ENCODE measurements at regions not wholly inside any gene's neighbourhood (a gene's known extent, or its start where the extent isn't known, plus 50 kb on each side); places are given as distances from the start of the nearest gene placed in this dataset.

DNA sequence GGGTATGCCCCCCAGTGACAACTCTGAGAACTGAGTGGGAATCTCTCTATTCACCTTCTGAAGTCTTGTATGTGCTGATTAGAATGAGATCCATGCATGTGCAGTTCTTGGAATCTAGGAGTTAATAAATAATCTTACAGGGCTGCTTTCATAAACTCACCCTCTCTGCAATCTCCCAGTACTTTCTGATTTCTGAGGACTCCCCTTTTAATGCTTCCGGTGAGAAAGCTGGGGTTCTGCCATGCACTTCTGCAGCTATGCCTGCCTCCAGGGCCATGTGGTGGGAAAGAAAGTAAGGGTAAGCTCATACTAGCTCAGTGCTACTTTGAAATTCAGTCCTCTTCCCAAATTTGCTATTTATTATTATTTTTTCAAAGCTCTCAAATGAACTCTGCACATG is 432.9 kb downstream of the MTX2 start:
- WGBS (ENCODE audit: insufficient coverage) = no CpG with 5 or more reads among the region's 1 CpG
- no peaks in the 10 kb centered on the region for H3K9me3 ChIP-seq (ENCODE audit: control insufficient read depth, insufficient read depth, low read length)
- no peaks in the 10 kb centered on the region for H3K36me3 ChIP-seq (ENCODE audit: control insufficient read depth, insufficient read depth, low read length)
- H3K4me1 ChIP-seq (ENCODE audit: control insufficient read depth, insufficient read depth, low read length) = no peaks in the 10 kb centered on the region
- no peaks in the 10 kb centered on the region for H3K27me3 ChIP-seq (ENCODE audit: control insufficient read depth, insufficient read depth, low read length)
- no peak for DNase-seq (ENCODE audit: low read depth in 4 of 6, low spot score in 6 of 6)
- no peak overlapping the region for H3K27ac ChIP-seq (ENCODE audit: low read depth, low read length)
- no peak overlapping the region for H3K4me3 ChIP-seq (ENCODE audit: low read depth, low read length)

DNA sequence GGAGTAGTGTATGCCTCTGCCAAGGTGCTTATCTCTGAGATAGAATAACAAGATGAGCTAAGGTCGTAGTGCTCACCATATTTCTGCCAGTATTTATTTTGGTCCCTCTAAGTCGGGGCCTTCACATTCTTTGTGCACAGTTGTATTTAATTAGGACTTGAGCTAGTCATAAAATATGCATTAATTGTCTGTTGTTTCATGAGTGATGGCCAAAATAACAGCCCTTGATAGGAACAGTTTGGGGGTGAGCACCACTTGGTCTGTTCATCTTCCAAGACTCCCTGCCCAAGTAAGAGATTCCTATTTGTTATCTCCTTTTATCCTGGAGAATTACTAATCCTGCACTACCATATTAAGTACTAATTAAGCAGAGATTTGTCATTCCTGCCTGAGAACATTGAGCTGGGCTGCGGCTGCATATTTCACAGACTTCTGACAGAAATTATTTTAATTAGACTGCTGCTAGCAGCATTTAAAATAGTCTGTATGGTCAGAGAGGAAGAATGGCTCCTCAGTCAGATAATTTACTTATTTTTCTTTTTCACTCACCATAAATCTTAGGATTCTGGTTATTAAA is 435.1 kb downstream of the MTX2 start:
- Histone ChIP-seq H3K36me3 (ENCODE audit: control insufficient read depth, insufficient read depth, low read length) (no peaks in the 10 kb centered on the region), H3K9me3 (ENCODE audit: control insufficient read depth, insufficient read depth, low read length) (no peaks in the 10 kb centered on the region), H3K27me3 (ENCODE audit: control insufficient read depth, insufficient read depth, low read length) (no peaks in the 10 kb centered on the region), H3K4me1 (ENCODE audit: control insufficient read depth, insufficient read depth, low read length) (peaks cover 3% of the 10 kb centered on the region), H3K27ac (ENCODE audit: low read depth, low read length) (no peak overlapping the region), H3K4me3 (ENCODE audit: low read depth, low read length) (no peak overlapping the region)
- DNase-seq (ENCODE audit: low read depth in 4 of 6, low spot score in 6 of 6) = peak in 1 of 6 donors; percentile 58
- no CpG with 5 or more reads among the region's 3 CpGs for WGBS (ENCODE audit: insufficient coverage)

DNA sequence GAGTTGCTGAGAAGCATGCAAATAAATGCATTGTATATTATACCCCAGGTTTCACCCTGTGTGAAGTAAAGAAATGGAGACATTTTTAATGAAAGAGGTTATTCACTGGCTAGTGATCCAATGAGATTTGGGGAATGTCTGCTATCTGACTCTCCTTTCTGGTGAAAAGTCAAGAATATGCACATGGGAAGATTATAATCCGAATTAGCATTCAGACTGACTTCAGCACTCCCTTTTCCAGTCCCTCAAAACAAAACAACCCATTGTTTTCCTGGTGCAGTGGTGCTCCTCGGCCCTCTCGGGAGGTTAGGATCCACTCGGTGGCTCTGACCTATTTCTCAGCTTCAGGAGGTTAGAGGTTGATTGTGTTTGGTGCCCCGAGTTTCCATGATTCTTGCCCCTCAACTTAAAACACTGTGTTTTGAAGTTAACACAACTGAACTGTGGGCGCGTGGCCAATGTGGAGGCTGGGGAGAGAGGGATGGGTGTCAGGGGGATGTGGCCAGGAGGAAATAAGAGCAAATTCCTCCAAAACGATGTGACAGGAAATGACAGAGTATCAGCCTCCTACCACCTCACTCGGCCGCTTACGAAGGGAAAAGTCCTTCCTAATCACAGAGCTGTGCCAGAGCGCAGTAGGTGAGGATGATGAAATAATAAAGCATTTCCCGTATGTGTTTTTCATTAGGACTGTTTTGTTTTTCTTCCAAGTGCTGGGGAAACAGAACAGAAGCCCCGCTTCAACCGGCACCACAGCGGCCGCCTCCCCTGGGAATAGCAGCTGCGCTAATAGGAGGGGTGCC is 440.1 kb downstream of the MTX2 start:
- H3K4me1 ChIP-seq (ENCODE audit: control insufficient read depth, insufficient read depth, low read length) = peaks cover 9% of the 10 kb centered on the region
- no peak overlapping the region for H3K27ac ChIP-seq (ENCODE audit: low read depth, low read length)
- no peaks in the 10 kb centered on the region for H3K27me3 ChIP-seq (ENCODE audit: control insufficient read depth, insufficient read depth, low read length)
- H3K9me3 ChIP-seq (ENCODE audit: control insufficient read depth, insufficient read depth, low read length) = no peaks in the 10 kb centered on the region
- no peaks in the 10 kb centered on the region for H3K36me3 ChIP-seq (ENCODE audit: control insufficient read depth, insufficient read depth, low read length)
- no peak overlapping the region for H3K4me3 ChIP-seq (ENCODE audit: low read depth, low read length)
- peak in 1 of 6 donors; percentile 41 for DNase-seq (ENCODE audit: low read depth in 4 of 6, low spot score in 6 of 6)
- WGBS (ENCODE audit: insufficient coverage) = no CpG with 5 or more reads among the region's 18 CpGs

DNA sequence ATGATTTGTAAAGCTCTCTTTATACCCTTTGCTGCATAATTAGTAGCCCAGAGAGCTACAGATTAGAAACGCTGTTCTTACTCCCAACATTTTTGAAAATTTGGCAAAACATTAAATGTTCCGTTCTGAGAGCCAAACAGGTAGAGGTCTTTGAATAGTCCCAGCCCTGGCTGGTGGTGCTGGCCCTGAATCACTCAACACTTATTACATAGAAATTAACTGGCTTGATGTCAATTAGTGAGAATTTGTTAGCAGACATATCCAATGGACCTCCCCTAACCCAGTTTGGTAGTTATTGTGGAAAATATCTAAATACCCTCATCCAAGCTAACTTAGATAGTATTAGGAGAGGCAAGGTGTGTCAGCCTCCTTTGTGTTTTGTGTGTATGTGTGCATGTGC is 440.7 kb downstream of the MTX2 start:
- H3K4me3 ChIP-seq (ENCODE audit: low read depth, low read length) = no peak overlapping the region
- no peak overlapping the region for H3K27ac ChIP-seq (ENCODE audit: low read depth, low read length)
- H3K36me3 ChIP-seq (ENCODE audit: control insufficient read depth, insufficient read depth, low read length) = no peaks in the 10 kb centered on the region
- no peaks in the 10 kb centered on the region for H3K9me3 ChIP-seq (ENCODE audit: control insufficient read depth, insufficient read depth, low read length)
- WGBS (ENCODE audit: insufficient coverage) = no CpG with 5 or more reads among the region's 2 CpGs
- no peaks in the 10 kb centered on the region for H3K27me3 ChIP-seq (ENCODE audit: control insufficient read depth, insufficient read depth, low read length)
- no peak for DNase-seq (ENCODE audit: low read depth in 4 of 6, low spot score in 6 of 6)
- peaks cover 9% of the 10 kb centered on the region for H3K4me1 ChIP-seq (ENCODE audit: control insufficient read depth, insufficient read depth, low read length)

DNA sequence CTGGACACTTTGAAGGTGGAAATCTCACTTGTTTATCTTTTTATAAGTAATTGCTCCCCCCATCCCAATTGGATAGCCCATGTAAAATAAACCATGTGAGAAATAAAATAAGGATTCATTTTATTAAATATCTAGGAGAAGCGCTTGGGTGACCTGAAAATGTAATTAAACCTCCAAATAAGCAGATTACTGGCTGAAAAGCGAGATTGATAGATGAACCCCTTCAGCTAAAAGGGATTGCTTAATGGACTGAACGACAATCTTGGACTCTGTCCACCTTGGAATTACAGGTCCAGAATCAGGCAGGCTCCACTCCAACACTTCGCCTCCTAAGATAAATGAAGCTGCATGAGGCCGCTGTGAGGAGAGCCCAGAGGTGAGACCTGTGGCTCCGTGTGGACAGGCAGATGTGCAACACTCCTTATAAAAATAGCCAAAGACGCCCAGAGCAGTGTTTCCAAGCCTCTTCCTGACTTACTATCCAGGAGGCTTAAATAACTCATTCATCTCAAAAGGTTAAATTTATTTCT is 441.5 kb downstream of the MTX2 start:
- Histone ChIP-seq H3K4me3 (ENCODE audit: low read depth, low read length) (no peak overlapping the region), H3K36me3 (ENCODE audit: control insufficient read depth, insufficient read depth, low read length) (no peaks in the 10 kb centered on the region), H3K27ac (ENCODE audit: low read depth, low read length) (no peak overlapping the region), H3K27me3 (ENCODE audit: control insufficient read depth, insufficient read depth, low read length) (no peaks in the 10 kb centered on the region), H3K4me1 (ENCODE audit: control insufficient read depth, insufficient read depth, low read length) (peaks cover 9% of the 10 kb centered on the region), H3K9me3 (ENCODE audit: control insufficient read depth, insufficient read depth, low read length) (no peaks in the 10 kb centered on the region)
- 33% methylated on average over 6 of the region's 7 CpGs for WGBS (ENCODE audit: insufficient coverage)
- DNase-seq (ENCODE audit: low read depth in 4 of 6, low spot score in 6 of 6) = peak in 3 of 6 donors; percentile 26 to 72 (median 60)

DNA sequence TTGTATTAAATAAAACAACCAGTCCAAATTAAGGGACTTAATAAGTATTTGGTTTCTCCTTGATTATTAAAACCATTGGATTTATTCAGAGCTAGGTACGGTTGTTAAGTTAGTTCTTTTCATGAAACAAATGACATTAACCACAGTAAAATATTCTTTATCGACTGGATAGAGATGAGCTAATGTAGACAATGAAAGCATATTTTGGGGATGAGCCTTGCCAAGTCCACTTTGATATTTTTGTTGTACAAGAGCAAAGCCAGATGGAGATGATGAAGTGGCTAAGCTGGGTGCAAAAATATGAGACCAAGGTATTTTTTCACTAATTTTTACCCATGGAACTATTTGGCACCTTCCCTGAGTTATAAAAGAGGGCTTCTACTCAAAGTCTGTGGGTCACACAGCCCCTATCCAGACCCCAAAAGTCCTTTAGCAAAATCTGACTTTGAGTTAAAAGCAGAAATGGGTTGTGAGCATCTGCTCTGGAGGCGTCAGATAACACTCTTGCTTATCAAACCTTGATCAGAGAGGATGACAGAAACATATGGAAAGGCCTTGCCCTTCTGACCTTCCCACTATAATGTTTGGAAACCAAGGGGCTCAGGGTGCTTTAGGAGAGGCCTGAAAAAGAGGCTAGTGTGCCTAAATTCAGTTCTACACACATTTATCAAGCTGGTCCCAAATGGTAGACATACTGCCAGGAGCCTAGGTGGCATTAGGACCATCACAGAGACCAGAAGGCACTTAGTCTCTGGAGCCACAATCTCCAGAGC is 456.8 kb downstream of the MTX2 start:
- DNase-seq (ENCODE audit: low read depth in 4 of 6, low spot score in 6 of 6) = no peak
- H3K27ac ChIP-seq (ENCODE audit: low read depth, low read length) = no peak overlapping the region
- no peaks in the 10 kb centered on the region for H3K9me3 ChIP-seq (ENCODE audit: control insufficient read depth, insufficient read depth, low read length)
- H3K4me3 ChIP-seq (ENCODE audit: low read depth, low read length) = no peak overlapping the region
- no peaks in the 10 kb centered on the region for H3K27me3 ChIP-seq (ENCODE audit: control insufficient read depth, insufficient read depth, low read length)
- H3K4me1 ChIP-seq (ENCODE audit: control insufficient read depth, insufficient read depth, low read length) = no peaks in the 10 kb centered on the region
- 100% methylated on average over 2 of the region's 3 CpGs for WGBS (ENCODE audit: insufficient coverage)
- H3K36me3 ChIP-seq (ENCODE audit: control insufficient read depth, insufficient read depth, low read length) = no peaks in the 10 kb centered on the region

DNA sequence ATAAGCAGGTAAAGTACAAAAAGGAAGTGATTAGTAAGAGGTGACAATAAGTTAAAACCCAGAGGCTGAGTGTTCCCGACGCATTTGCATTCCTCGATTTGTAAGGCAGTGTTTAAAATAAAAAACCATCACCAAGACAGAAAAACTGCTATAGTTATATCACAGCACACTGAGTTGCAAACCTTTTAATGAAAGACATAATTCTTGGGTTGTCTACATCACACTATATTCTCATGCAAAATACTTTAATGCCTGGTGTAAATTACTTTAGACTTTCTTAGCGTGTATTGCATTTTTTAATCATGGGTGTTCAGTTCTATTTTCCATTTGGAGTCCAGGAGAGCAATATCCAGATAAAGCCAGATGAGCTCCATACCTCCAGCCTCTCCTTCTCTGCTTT is 458.5 kb downstream of the MTX2 start:
- H3K27ac ChIP-seq (ENCODE audit: low read depth, low read length) = no peak overlapping the region
- WGBS (ENCODE audit: insufficient coverage) = 100% methylated on average over 1 of the region's 4 CpGs
- H3K4me1 ChIP-seq (ENCODE audit: control insufficient read depth, insufficient read depth, low read length) = no peaks in the 10 kb centered on the region
- peak in 1 of 6 donors; percentile 77 for DNase-seq (ENCODE audit: low read depth in 4 of 6, low spot score in 6 of 6)
- H3K36me3 ChIP-seq (ENCODE audit: control insufficient read depth, insufficient read depth, low read length) = no peaks in the 10 kb centered on the region
- H3K4me3 ChIP-seq (ENCODE audit: low read depth, low read length) = no peak overlapping the region
- no peaks in the 10 kb centered on the region for H3K9me3 ChIP-seq (ENCODE audit: control insufficient read depth, insufficient read depth, low read length)
- H3K27me3 ChIP-seq (ENCODE audit: control insufficient read depth, insufficient read depth, low read length) = no peaks in the 10 kb centered on the region

DNA sequence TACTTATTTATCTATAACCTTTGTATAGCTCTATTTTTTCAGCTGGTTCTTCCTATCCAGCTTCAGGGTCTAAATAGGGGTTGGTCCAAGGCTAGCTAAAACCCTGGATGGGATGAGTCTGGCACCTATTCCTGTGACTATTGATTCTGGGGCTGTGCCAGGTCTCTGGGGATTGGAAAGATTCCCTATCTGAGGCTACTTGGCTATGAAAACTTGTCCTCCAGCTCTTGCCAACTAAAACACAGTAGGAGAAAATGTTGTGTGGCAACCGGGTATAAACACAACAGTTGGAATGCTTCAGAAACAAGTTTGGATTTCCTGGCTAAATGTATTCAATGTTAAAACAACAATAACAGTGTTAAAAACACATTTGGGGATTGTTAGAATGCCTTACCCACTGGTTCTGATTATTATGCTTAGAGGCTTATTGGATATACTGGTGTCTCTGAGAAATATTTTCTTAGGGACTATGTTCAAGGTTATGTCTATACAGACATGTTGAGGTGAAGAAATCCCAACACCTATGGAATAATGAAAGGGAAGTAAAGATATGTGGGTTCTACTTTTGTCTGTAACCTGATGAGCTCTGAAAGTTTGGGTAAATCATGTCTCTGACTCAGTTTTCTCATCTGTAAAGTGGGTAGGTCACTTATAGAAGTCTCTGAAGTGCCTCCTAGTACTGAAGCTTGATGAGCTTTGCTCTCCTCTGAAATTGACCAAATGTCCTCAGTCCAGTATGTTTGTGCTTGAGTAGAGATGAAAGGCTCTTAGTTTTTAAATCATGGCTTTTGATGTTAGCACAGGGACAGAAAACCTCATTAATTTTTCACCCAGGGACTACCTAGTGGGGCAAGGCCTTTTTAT is 460.7 kb downstream of the MTX2 start:
- peak in 4 of 6 donors; percentile 38 to 90 (median 60) for DNase-seq (ENCODE audit: low read depth in 4 of 6, low spot score in 6 of 6)
- H3K36me3 ChIP-seq (ENCODE audit: control insufficient read depth, insufficient read depth, low read length) = no peaks in the 10 kb centered on the region
- H3K9me3 ChIP-seq (ENCODE audit: control insufficient read depth, insufficient read depth, low read length) = no peaks in the 10 kb centered on the region
- no peak overlapping the region for H3K4me3 ChIP-seq (ENCODE audit: low read depth, low read length)
- H3K4me1 ChIP-seq (ENCODE audit: control insufficient read depth, insufficient read depth, low read length) = no peaks in the 10 kb centered on the region
- no CpG with 5 or more reads among the region's 1 CpG for WGBS (ENCODE audit: insufficient coverage)
- no peaks in the 10 kb centered on the region for H3K27me3 ChIP-seq (ENCODE audit: control insufficient read depth, insufficient read depth, low read length)
- no peak overlapping the region for H3K27ac ChIP-seq (ENCODE audit: low read depth, low read length)

DNA sequence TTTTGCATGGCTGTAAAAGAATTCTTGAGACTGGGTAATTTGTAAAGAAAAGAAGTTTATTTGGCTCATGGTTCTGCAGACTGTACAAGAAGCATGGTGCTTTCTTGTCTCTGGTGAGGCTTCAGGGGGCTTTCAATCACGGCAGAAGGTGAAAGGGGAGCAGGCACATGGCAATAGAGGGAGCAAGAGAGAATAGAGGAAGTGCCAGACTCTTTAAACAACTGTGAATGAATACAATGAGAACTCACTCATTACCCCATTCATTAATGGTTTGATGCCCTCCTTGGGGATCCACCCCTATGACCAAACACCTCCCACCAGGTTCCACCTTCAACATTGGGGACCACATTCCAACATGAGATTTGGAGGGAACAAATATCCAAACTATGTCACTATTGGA is 463.5 kb downstream of the MTX2 start:
- no CpG with 5 or more reads among the region's 1 CpG for WGBS (ENCODE audit: insufficient coverage)

More for the DNA sequence above, 463.5 kb downstream of the MTX2 start:
- no peaks in the 10 kb centered on the region for H3K4me1 ChIP-seq (ENCODE audit: control insufficient read depth, insufficient read depth, low read length)
- H3K9me3 ChIP-seq (ENCODE audit: control insufficient read depth, insufficient read depth, low read length) = no peaks in the 10 kb centered on the region
- no peaks in the 10 kb centered on the region for H3K36me3 ChIP-seq (ENCODE audit: control insufficient read depth, insufficient read depth, low read length)
- no peak overlapping the region for H3K4me3 ChIP-seq (ENCODE audit: low read depth, low read length)
- no peak for DNase-seq (ENCODE audit: low read depth in 4 of 6, low spot score in 6 of 6)
- H3K27me3 ChIP-seq (ENCODE audit: control insufficient read depth, insufficient read depth, low read length) = no peaks in the 10 kb centered on the region
- H3K27ac ChIP-seq (ENCODE audit: low read depth, low read length) = no peak overlapping the region
